RWPE1 (cell line): ENCODE measurements at regions not wholly inside any gene's neighbourhood (a gene's known extent, or its start where the extent isn't known, plus 50 kb on each side); places are given as distances from the start of the nearest gene placed in this dataset.

Experiments used
- CTCF ChIA-PET: fragments of 350-600 bp; sonication (Branson Sonifier 250); formaldehyde crosslinking; extraction: SDS; loops from one replicate; lab custom pipeline; 2021; lab: Yijun Ruan, JAX
- POLR2A ChIA-PET: fragments of 400-600 bp; formaldehyde crosslinking; extraction: SDS; loops from one replicate; lab custom pipeline; 2020; ENCODE audit warnings: antibody characterized with exemption; ENCODE audit not compliant: low non-redundant PET; lab: Yijun Ruan, JAX
- DNase-seq: peaks from one replicate; pipeline ENCODE4 v3.0.0; 2012; ENCODE audit warnings: low spot score
- H3K27ac ChIP-seq: fragments of 450-650 bp; 2 replicates; pipeline ENCODE4 v1.5.1; 2017
- TF ChIP-seq, protein P1 (sequence below): fragments of 450-650 bp; conservative IDR thresholded peaks from 2 replicates; pipeline ENCODE4 v1.5.1; 2017; ENCODE audit warnings: low read depth, mild to moderate bottlenecking

DNA sequence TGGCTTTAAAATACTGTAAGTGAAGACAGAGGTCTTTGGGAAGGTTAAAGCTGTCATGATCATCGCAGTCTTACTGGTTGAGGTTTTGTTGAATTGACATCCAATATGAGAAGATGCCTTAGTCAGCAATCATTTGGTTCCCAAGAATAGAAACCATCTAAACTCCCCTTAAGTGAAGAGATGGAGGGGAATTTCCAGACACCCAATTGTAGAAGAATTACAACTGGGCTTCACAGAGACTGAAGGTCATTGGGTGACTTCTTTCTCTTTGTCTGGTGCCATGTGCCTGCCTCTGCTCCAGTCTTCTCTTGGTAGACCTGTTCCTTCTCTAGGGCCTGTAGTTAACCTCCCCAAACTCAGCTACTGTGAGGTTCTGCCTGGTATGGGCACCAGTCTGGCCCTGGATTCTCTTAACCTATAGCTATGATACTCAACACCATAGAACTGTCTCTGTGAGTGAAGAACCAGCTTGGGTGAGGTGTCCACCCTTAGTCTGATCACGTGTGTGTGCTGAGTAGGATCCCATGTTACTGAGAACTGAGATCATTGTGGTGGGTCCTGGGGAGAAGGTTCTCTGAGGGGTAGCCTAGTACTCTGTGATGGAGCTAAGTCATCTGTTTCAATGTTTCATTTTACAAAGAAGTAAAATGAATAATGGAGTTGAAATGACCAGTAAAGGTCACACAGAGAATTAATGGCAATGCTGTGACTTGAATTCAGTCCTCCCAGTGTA is 182.5 kb downstream of the CSNK2A3 start:
- TF ChIP-seq, protein P1, sequence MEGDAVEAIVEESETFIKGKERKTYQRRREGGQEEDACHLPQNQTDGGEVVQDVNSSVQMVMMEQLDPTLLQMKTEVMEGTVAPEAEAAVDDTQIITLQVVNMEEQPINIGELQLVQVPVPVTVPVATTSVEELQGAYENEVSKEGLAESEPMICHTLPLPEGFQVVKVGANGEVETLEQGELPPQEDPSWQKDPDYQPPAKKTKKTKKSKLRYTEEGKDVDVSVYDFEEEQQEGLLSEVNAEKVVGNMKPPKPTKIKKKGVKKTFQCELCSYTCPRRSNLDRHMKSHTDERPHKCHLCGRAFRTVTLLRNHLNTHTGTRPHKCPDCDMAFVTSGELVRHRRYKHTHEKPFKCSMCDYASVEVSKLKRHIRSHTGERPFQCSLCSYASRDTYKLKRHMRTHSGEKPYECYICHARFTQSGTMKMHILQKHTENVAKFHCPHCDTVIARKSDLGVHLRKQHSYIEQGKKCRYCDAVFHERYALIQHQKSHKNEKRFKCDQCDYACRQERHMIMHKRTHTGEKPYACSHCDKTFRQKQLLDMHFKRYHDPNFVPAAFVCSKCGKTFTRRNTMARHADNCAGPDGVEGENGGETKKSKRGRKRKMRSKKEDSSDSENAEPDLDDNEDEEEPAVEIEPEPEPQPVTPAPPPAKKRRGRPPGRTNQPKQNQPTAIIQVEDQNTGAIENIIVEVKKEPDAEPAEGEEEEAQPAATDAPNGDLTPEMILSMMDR, result no peak
- POLR2A ChIA-PET, result no interaction called here
- no peak overlapping the region for H3K27ac ChIP-seq
- no peak for DNase-seq
- CTCF ChIA-PET, result interaction anchor here (0.6 kb wide), 1 partner anchor 668 kb away, joined by 5 read pairs; no protein-coding TSS in a partner anchor

DNA sequence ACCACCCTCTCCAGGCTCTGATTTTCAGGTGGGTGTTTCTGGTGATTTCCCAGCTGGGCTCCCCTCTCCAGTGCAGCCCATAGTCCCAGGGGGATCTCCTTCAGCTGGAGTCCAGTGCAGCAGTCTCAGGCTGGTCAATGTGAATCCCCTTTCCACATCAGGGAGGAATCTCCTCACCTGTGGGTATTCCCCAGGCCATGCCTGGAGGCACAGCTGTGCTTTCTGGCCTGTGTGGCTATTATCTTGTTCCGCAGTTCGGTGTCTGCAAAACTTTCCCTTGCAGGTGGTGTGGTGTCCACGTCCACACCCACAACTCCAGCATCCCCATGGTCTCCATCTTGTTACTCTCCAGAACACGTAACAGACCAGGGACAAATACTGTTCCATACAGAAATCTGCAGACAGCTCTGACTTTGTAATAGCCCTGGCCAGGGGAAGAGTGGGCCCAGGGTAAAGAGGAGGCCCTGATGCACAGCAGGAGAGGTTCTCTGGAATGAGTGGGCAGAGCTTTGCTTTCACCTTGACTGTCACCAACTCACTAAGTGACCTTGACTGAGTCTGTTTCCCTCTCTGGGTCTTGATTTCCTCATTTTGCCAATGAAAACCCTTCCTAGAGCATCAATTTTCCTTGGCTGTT is 183.2 kb downstream of the CSNK2A3 start:
- DNase-seq, result no peak
- no peak overlapping the region for H3K27ac ChIP-seq
- POLR2A ChIA-PET, result no interaction called here
- TF ChIP-seq, protein P1, result no peak
- CTCF ChIA-PET, result interaction anchor here (0.6 kb wide), 1 partner anchor 668 kb away, joined by 5 read pairs; no protein-coding TSS in a partner anchor

DNA sequence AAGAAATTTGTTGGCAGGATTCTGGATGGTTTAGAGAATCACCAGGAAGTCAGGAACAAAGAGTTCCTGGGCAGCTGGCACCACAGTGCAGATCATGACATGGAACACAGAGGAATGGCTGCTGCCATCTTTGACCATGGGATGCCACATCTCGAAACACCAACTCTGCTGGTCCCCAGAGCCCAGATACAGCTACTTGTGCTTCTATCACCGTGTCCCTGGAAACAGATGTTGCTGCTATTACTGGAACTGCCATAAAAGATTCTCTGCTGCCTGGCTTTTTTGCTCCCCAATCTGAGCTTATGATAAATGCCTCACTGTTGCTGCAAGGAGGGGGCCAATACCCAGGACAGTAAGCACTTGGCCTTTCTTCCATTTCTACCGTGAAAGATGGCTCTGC is 185.2 kb downstream of the CSNK2A3 start:
- POLR2A ChIA-PET, result no interaction called here
- CTCF ChIA-PET, result interaction anchor here (0.6 kb wide), 1 partner anchor 341 kb away, joined by 3 read pairs; no protein-coding TSS in a partner anchor
- TF ChIP-seq, protein P1, result no peak
- DNase-seq, result no peak
- no peak overlapping the region for H3K27ac ChIP-seq

- no peak overlapping the region for H3K27ac ChIP-seq
- ChIA-PET CTCF (no interaction called here), POLR2A (no interaction called here)
- no peak for DNase-seq
- TF ChIP-seq, protein P1, result no peak
Observed at GRCh38 chr11:11164334-11164690, 188.7 kb downstream of the CSNK2A3 start.

GRCh38 chr11:11163669-11164333 is 189.2 kb downstream of the CSNK2A3 start:
- POLR2A ChIA-PET, result no interaction called here
- TF ChIP-seq, protein P1, result no peak
- H3K27ac ChIP-seq, result no peak overlapping the region
- no peak for DNase-seq
- CTCF ChIA-PET, result interaction anchor here (0.6 kb wide), 1 partner anchor 43 kb away, joined by 6 read pairs; no protein-coding TSS in a partner anchor

DNA sequence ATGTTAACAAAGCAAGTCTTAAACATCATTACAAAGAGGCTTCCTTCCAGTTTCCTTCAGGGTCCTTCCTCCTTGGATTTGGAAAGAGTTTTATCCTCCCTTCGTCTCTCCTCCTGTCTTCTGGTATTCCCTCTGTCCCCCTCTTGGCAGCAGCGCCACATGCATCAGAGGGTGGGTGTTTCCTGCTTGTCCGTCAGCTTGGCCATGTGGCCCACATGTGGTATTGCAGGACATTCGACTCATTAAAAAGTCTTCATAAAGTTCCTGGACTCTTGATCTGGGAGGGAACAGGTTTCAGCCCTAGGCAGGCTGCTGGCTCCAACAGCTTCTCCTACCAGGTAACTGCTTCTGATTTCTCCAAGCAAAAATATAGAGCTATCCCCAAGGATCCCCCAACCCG is 189.8 kb downstream of the CSNK2A3 start:
- ChIA-PET CTCF (interaction anchor here (0.6 to 0.9 kb wide), 3 partner anchors 26 to 75 kb away, joined by 3 to 6 read pairs (median 3); no protein-coding TSS in a partner anchor), POLR2A (no interaction called here)
- H3K27ac ChIP-seq, result no peak overlapping the region
- DNase-seq, result no peak
- TF ChIP-seq, protein P1, result no peak
